ENCODE measurements at regions not wholly inside any gene's neighbourhood (a gene's known extent, or its start where the extent isn't known, plus 50 kb on each side); places are given as distances from the start of the nearest gene placed in this dataset.

DNA sequence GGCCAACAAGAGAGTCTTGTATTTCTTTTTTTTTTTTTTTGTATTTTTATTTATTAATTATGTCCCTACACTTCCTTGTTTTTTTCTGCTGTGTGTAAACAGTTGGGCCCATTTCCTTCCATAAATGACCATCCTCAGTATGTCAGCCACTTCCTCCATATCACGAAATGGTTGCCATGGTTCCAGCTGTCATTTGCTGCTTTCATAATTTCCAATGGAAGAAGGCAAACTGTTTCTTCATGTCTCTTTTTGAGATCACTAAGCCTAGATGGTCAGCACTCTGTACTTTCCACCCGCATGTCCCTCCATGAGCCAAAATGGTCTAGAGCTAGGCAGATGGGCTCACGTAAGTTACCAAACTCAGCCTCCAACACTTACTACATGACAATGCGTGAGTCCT lies 133.5 kb upstream of the FOXF1 start:
- no peak for ATAC-seq
- no peak overlapping the region for H3K27ac ChIP-seq
- WGBS, 2 donors = 74 to 83% methylated on average over 4 of the region's 4 CpGs

DNA sequence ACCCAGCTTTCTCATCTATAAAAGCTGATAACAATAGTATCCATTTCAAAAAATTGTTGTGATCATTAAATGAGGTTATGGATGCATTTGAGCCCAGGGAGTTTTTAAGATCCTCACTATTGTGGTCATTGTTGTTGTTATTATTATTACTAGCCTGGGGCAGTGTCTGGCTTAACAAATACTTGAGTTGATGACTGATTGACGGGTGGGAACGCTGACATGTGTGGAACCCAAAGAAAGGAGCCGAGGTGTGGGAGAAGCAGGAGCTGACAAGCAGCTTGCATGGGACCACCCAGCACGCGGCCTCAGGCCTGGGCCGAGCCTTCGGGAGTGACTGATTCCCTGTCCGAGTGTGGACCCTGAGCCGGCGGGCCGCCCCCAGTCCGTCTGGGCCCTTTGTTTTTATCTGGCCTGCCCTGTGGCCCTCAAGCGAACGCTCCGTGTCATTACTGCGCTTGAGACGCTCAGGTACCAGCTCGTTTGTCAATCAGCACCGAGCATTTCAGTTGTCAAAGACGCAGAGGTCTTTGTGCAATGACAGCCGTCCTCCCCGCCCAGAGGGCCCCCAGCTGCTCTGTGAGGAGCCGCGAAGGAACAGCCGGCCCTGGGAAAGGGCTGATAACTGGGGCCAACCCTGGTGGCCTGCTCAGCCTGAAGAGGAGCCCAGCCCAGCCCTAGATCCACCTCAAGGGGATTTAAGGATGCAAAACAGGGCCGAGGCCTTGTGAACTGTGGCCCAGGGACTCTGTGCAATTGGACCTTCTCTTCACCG lies 132.9 kb upstream of the FOXF1 start:
- intact Hi-C loops (cut with DNase I) = no loop called here
- no peak overlapping the region for H3K27ac ChIP-seq
- H3K27me3 ChIP-seq = peaks cover 0 to 43% (median 26%) of the 10 kb centered on the region in 7 donors
- ATAC-seq (no peak), DNase-seq (no peak)
- H3K4me1 ChIP-seq = no peaks in the 10 kb centered on the region
- WGBS, 2 donors = 54 to 65% methylated on average over 27 of the region's 27 CpGs
- no peaks in the 10 kb centered on the region for H3K36me3 ChIP-seq
- no peak overlapping the region for H3K4me3 ChIP-seq
- peaks cover 0 to 14% (median 5%) of the 10 kb centered on the region in 11 donors for H3K9me3 ChIP-seq
- TF ChIP-seq, protein P1, sequence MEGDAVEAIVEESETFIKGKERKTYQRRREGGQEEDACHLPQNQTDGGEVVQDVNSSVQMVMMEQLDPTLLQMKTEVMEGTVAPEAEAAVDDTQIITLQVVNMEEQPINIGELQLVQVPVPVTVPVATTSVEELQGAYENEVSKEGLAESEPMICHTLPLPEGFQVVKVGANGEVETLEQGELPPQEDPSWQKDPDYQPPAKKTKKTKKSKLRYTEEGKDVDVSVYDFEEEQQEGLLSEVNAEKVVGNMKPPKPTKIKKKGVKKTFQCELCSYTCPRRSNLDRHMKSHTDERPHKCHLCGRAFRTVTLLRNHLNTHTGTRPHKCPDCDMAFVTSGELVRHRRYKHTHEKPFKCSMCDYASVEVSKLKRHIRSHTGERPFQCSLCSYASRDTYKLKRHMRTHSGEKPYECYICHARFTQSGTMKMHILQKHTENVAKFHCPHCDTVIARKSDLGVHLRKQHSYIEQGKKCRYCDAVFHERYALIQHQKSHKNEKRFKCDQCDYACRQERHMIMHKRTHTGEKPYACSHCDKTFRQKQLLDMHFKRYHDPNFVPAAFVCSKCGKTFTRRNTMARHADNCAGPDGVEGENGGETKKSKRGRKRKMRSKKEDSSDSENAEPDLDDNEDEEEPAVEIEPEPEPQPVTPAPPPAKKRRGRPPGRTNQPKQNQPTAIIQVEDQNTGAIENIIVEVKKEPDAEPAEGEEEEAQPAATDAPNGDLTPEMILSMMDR (IDR thresholded peaks at IDR 0.05) = no peak

More for the DNA sequence above, 133.5 kb upstream of the FOXF1 start:
- Histone ChIP-seq H3K27me3 (peaks cover 0 to 49% (median 27%) of the 10 kb centered on the region in 7 donors), H3K4me1 (no peaks in the 10 kb centered on the region), H3K4me3 (no peak overlapping the region), H3K36me3 (no peaks in the 10 kb centered on the region), H3K9me3 (peaks cover 0 to 14% (median 5%) of the 10 kb centered on the region in 11 donors)
- intact Hi-C loops (cut with DNase I) = no loop called here
- no peak for DNase-seq
- TF ChIP-seq, protein P1 (IDR thresholded peaks at IDR 0.05) = no peak

- Histone ChIP-seq H3K27ac (no peak overlapping the region), H3K4me1 (no peaks in the 10 kb centered on the region), H3K9me3 (peaks cover 0 to 14% (median 5%) of the 10 kb centered on the region in 11 donors), H3K36me3 (no peaks in the 10 kb centered on the region), H3K27me3 (peaks cover 0 to 43% (median 24%) of the 10 kb centered on the region in 7 donors), H3K4me3 (no peak overlapping the region)
- no peak for ATAC-seq
- intact Hi-C loops (cut with DNase I) = no loop called here
- no peak for DNase-seq
- WGBS, 2 donors = 84 to 85% methylated on average over 9 of the region's 9 CpGs
- TF ChIP-seq, protein P1 (IDR thresholded peaks at IDR 0.05) = no peak
Observed at GRCh38 chr16:86378128-86378527, 132.2 kb upstream of the FOXF1 start.

DNA sequence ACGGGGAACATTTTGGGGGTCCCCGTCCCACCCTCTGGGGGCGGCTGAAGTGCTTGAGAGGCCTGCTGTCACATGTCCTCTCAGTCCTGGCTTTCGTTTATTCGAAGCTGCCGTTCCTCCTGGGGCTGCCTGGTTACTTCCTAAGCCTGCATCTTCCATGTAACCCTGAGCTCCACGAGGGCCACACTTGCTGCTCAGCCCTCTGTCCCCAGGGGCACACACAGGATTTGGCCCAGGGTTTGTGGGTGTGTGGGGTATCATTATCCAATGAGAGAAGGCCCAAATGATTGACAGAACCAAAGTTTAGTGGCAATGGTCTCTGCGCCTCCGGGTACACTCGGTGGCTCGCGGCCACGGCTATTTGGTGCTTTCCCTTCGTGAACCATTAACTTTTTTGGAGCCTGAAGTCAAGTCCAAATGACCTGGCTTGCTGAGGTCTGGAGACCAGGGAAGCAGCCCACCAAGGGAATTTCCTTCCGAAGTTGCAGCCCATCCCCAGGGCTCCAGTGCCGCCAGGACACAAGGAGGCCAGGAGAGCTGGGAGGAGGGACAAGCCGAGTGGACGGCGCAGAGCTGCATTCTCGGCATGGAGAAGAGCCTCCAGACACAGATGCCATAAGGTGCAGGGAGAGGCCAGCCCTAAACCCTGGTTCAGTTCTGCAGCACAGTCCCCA lies 131.4 kb upstream of the FOXF1 start:
- whole genome bisulfite sequencing, 2 donors = 85 to 87% methylated on average over 20 of the region's 20 CpGs
- intact Hi-C loops (cut with DNase I) = no loop called here
- peaks cover 0 to 40% (median 23%) of the 10 kb centered on the region in 7 donors for H3K27me3 ChIP-seq

More for the DNA sequence above, 131.4 kb upstream of the FOXF1 start:
- ATAC-seq (no peak), DNase-seq (no peak)
- Histone ChIP-seq H3K27ac (no peak overlapping the region), H3K36me3 (no peaks in the 10 kb centered on the region), H3K4me1 (peaks cover 0 to under 1% (median 0%) of the 10 kb centered on the region in 9 donors), H3K9me3 (peaks cover 0 to 11% (median 1%) of the 10 kb centered on the region in 11 donors), H3K4me3 (no peak overlapping the region)
- TF ChIP-seq, protein P1 (IDR thresholded peaks at IDR 0.05) = no peak

Measured in heart right ventricle (tissue), 16 donors.